Hepatocyte (in vitro differentiated cells): ENCODE measurements at regions not wholly inside any gene's neighbourhood (a gene's known extent, or its start where the extent isn't known, plus 50 kb on each side); places are given as distances from the start of the nearest gene placed in this dataset.

Experiments
- CTCF ChIP-seq: fragments of 200-600 bp; sonication (generic); IDR thresholded peaks from 2 replicates; pipeline ENCODE4 v1.5.1; 2016; ENCODE audit warnings: antibody characterized with exemption, mild to moderate bottlenecking; ENCODE audit not compliant: poor library complexity
- EZH2 ChIP-seq: fragments of 200-600 bp; sonication (generic); IDR thresholded peaks from 2 replicates; pipeline ENCODE4 v1.6.1; 2016; ENCODE audit warnings: antibody characterized with exemption, mild to moderate bottlenecking, borderline replicate concordance
- EZH2phosphoT487 ChIP-seq: fragments of 200-600 bp; sonication (generic); IDR thresholded peaks from one replicate; pipeline ENCODE4 v1.6.1; 2018; ENCODE audit warnings: antibody characterized with exemption, mild to moderate bottlenecking, low read depth, moderate library complexity; ENCODE audit not compliant: unreplicated experiment, severe bottlenecking

GRCh38 chr20:54415967-54416366 lies 59.4 kb upstream of the DOK5 start:
- no peak for TF ChIP-seq EZH2phosphoT487
- no peak for TF ChIP-seq CTCF
- no peak for TF ChIP-seq EZH2
